Calu3 (cell line): ENCODE measurements at regions not wholly inside any gene's neighbourhood (a gene's known extent, or its start where the extent isn't known, plus 50 kb on each side); places are given as distances from the start of the nearest gene placed in this dataset.

Experiments used
- BruUV-seq: library from RNA; stranded (reverse); fragments of 400-500 nt; replicated peaks from 2 replicates; lab custom pipeline; 2021; lab: Mats Ljungman, UMichigan
- CTCF ChIA-PET: fragments of 300-600 bp; sonication (Branson Sonifier 250); formaldehyde crosslinking; loops from one replicate; lab custom pipeline; 2022; ENCODE audit warnings: antibody characterized with exemption; lab: Charles Lee
- DNase-seq: peaks from one replicate; pipeline ENCODE4 v3.0.0; 2022
- H3K27ac Mint-ChIP-seq: one replicate; pipeline ENCODE4 v1.8.0; 2022; ENCODE audit warnings: mixed read lengths; ENCODE audit not compliant: unreplicated experiment
- H3K27me3 Mint-ChIP-seq: one replicate; pipeline ENCODE4 v1.8.0; 2022; ENCODE audit warnings: mixed read lengths; ENCODE audit not compliant: unreplicated experiment
- H3K36me3 Mint-ChIP-seq: one replicate; pipeline ENCODE4 v1.8.0; 2022; ENCODE audit warnings: mild to moderate bottlenecking, moderate library complexity, mixed read lengths; ENCODE audit not compliant: insufficient read depth, unreplicated experiment
- H3K4me1 Mint-ChIP-seq: one replicate; pipeline ENCODE4 v1.8.0; 2022; ENCODE audit warnings: mild to moderate bottlenecking, low read depth, mixed read lengths; ENCODE audit not compliant: unreplicated experiment
- H3K4me3 Mint-ChIP-seq: one replicate; pipeline ENCODE4 v1.8.0; 2022; ENCODE audit warnings: mild to moderate bottlenecking, low read depth, moderate library complexity, mixed read lengths; ENCODE audit not compliant: unreplicated experiment
- H3K9me3 Mint-ChIP-seq: one replicate; pipeline ENCODE4 v1.8.0; 2022; ENCODE audit warnings: low read depth, mixed read lengths; ENCODE audit not compliant: unreplicated experiment
- intact Hi-C: fragments of 100-400 bp; cut with micrococcal nuclease; formaldehyde crosslinking; loops from one replicate; pipeline ENCODE4 v1.10.0; 2022; ENCODE audit not compliant: unreplicated experiment
- TF ChIP-seq, protein P1 (sequence below): fragments of 200-600 bp; IDR thresholded peaks from one replicate; pipeline ENCODE4 v1.8.0; 2022; ENCODE audit warnings: antibody characterized with exemption; ENCODE audit not compliant: unreplicated experiment

DNA sequence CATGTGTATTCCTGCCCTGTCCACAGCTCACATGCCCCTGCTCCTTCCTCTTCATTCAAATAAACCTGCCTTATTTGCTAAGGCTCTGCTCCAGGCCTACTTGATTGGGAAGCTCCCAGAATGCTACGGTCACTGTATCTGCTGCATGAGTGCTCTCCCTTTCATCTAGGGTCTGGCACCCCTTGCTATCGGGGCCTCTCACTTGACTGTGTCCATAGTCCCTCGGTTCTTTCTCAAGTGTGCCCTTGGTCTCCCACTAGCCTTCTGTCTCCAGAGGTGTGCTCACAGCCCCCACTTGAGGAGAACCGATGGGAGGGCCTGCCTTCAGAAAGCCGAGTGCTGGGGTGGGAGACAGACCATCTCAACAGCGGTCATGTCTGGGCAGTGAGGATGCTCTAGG, 57.4 kb upstream of the NMNAT3 start:
- CTCF ChIA-PET: no interaction called here
- peaks cover 4% of the 10 kb centered on the region for H3K36me3 Mint-ChIP-seq
- no peak overlapping the region for H3K4me3 Mint-ChIP-seq
- intact Hi-C loops: no loop called here
- no peaks in the 10 kb centered on the region for H3K9me3 Mint-ChIP-seq
- TF ChIP-seq, protein P1, sequence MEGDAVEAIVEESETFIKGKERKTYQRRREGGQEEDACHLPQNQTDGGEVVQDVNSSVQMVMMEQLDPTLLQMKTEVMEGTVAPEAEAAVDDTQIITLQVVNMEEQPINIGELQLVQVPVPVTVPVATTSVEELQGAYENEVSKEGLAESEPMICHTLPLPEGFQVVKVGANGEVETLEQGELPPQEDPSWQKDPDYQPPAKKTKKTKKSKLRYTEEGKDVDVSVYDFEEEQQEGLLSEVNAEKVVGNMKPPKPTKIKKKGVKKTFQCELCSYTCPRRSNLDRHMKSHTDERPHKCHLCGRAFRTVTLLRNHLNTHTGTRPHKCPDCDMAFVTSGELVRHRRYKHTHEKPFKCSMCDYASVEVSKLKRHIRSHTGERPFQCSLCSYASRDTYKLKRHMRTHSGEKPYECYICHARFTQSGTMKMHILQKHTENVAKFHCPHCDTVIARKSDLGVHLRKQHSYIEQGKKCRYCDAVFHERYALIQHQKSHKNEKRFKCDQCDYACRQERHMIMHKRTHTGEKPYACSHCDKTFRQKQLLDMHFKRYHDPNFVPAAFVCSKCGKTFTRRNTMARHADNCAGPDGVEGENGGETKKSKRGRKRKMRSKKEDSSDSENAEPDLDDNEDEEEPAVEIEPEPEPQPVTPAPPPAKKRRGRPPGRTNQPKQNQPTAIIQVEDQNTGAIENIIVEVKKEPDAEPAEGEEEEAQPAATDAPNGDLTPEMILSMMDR: no peak
- peaks cover 91% of the 10 kb centered on the region for H3K27me3 Mint-ChIP-seq
- no peak for DNase-seq
- no TSS peak for BruUV-seq
- H3K27ac Mint-ChIP-seq: no peak overlapping the region
- H3K4me1 Mint-ChIP-seq: no peaks in the 10 kb centered on the region

DNA sequence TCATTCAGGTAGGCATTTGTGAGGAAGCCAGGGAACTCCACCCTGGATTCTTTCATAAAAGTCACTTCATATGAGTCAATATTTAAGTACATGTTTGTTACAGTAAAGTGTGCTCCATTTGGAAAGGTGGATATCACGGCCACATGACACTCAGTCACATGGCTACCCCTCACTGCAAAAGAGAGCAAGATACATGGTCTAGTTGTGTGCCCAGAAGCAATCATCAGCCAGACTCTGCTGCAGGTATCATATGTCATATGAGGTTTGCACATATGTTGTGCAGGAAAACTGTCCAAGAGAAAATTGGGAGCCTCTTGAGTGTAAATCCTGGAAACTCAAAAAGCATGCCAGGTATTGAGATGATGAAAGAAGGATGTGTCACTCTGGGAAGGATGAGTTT, 55.0 kb upstream of the NMNAT3 start:
- DNase-seq: no peak
- Mint-ChIP-seq H3K27me3 (peaks cover 95% of the 10 kb centered on the region), H3K27ac (no peak overlapping the region), H3K4me3 (no peak overlapping the region), H3K9me3 (no peaks in the 10 kb centered on the region), H3K4me1 (no peaks in the 10 kb centered on the region), H3K36me3 (peaks cover 4% of the 10 kb centered on the region)
- TF ChIP-seq, protein P1: no peak
- CTCF ChIA-PET: no interaction called here
- intact Hi-C loops: no loop called here
- BruUV-seq: no TSS peak

DNA sequence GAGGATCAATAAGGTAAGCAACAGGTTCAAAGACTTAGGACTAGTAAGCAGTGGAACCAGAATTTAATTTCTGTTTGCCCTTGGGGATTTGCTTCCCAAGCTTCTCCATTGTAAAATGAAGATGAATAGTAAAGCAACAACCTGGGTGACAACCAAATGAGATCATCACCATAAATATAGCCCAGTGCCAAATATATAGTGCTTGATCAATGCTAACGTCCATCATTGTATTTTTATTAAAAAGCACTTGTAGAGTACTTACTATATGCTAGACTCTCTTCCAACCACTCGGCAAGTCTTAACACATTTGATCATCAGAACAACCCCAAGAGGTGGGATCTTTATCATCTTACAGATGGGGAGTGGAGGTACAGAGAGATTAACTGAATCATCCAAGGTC, 51.5 kb upstream of the NMNAT3 start:
- CTCF ChIA-PET: no interaction called here
- Mint-ChIP-seq H3K9me3 (no peaks in the 10 kb centered on the region), H3K27me3 (peaks cover 83% of the 10 kb centered on the region), H3K27ac (no peak overlapping the region), H3K36me3 (no peaks in the 10 kb centered on the region), H3K4me3 (no peak overlapping the region), H3K4me1 (no peaks in the 10 kb centered on the region)
- no peak for DNase-seq
- TF ChIP-seq, protein P1: no peak
- no TSS peak for BruUV-seq
- intact Hi-C loops: no loop called here

DNA sequence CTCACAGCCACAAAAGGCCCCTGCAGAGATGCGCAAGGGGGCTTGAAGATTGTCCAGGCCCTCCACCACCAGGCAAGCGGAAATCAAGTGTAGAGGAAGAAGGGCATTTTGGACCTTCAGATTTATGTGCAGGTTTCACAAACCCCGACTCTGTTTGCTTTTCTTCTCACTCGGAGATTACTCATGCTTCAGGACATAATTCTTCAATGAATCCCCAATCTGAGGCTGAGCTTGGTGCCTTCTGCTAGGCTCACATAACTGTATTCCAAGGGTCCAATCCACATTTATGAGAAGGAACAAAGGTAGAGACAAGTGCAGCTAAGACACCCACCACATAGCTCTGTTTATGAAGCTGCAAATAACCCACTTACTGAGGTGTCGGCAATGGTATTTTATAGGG, 50.6 kb upstream of the NMNAT3 start:
- no TSS peak for BruUV-seq
- no peak for DNase-seq
- H3K9me3 Mint-ChIP-seq: no peaks in the 10 kb centered on the region
- H3K4me1 Mint-ChIP-seq: no peaks in the 10 kb centered on the region
- H3K36me3 Mint-ChIP-seq: no peaks in the 10 kb centered on the region
- CTCF ChIA-PET: no interaction called here
- TF ChIP-seq, protein P1: no peak
- no peak overlapping the region for H3K27ac Mint-ChIP-seq
- intact Hi-C loops: no loop called here
- H3K4me3 Mint-ChIP-seq: no peak overlapping the region
- H3K27me3 Mint-ChIP-seq: peaks cover 83% of the 10 kb centered on the region
